ENCODE measurements at regions not wholly inside any gene's neighbourhood (a gene's known extent, or its start where the extent isn't known, plus 50 kb on each side); places are given as distances from the start of the nearest gene placed in this dataset.

DNA sequence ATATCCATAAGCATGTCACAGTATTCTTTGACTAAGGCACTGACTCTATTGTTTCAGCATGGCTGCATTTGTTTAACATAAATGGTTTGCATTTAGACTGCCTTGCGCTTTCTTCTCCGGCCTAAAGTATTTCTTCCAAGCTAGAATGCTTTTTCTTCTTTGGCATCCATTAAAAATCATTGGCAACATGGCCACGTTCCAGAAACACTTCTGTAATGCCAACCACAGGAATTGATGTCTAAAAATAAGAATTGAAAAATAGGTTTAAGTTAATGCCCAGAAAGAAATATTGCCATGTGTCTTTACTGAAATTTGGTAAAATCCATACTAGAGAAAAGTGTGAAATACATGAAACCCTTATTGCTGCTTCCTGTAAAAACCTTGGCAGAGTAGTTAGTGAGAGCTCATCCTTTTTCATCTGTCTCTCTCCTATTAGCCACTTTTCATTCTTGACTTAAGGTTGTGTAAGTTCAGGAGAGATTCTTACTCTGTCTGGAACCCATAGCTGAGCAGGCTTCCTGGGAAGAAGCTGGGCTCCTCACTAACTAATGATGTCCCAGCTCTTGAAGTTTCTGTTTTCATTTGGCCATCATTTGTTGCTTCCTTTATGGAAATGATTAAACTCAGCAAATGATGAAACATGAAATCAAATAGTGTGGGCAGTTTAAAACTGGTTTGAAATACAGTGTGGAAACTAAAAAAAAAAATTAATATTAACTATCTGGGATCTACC, 58.2 kb upstream of the RPS23 start:
- no peak for TF ChIP-seq CTCF (IDR thresholded peaks at IDR 0.05)
- TF ChIP-seq POLR2A (IDR thresholded peaks at IDR 0.05): no peak

Data from transverse colon (tissue), 3 donors.